GM13977 (cell line): ENCODE measurements at regions not wholly inside any gene's neighbourhood (a gene's known extent, or its start where the extent isn't known, plus 50 kb on each side); places are given as distances from the start of the nearest gene placed in this dataset.

Experiments
- DNase-seq: peaks from one replicate; pipeline ENCODE4 v3.0.0; 2012; ENCODE audit warnings: low spot score
- CTCF ChIP-seq: IDR thresholded peaks from 2 replicates; pipeline ENCODE4 v1.5.1; 2012; ENCODE audit warnings: mild to moderate bottlenecking, control low read depth; ENCODE audit not compliant: insufficient read depth; ENCODE audit errors: extremely low read depth, missing control alignments
- in situ Hi-C: fragments of 300-500 bp; cut with MboI; formaldehyde crosslinking; loops from one replicate; pipeline ENCODE4 v1.12.0; 2022; ENCODE audit warnings: low sequenced_read_pairs, low pct_unique_long_range_greater_than_20kb, mixed read lengths, inconsistent platforms; ENCODE audit not compliant: unreplicated experiment

DNA sequence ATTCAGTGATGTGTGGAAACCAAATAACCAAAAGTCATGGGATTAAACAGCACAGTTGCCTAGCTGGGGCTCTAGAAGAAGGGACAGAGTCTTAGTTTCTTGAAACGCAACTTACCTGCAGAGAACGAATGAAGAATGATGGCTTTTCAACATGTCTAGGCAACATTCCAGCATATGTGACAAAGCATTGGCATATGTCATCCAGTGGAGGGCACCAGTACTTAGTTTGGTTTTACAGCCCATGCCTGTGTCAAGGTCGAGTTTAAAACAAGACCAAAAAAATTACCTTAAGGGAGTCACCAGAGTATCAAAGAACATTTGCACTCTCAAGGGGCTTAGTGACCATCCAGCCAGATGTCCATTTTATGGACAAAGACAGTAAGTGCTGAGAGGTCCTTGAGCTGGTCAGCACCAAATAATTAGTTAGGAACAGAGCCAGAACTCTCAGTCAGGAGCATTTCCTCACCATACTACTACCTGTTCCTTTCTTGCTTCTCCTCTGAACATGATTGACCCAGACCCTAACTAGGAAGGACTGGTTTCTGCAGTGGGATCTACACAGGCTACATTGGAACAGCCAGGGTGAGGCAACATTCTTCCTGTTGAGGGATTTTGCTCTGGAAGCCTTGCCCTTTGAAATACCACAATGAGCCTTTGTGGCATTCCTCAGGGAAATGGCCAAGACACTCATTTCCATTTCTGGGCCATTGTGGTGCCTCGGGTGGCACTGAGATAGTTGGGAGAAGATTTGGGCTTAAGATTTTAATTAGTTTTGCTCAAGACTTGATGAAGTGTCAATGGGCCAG lies 75.4 kb upstream of the ANKH start:
- peak; percentile 30 for TF ChIP-seq CTCF
- in situ Hi-C loops: no loop called here
- DNase-seq: peak; percentile 25

- TF ChIP-seq CTCF: no peak
- in situ Hi-C loops: no loop called here
- DNase-seq: no peak
These were observed 73.9 kb upstream of the ANKH start for GRCh38 chr5:14945450-14945849.

- in situ Hi-C loops: no loop called here
- no peak for TF ChIP-seq CTCF
- no peak for DNase-seq
These were observed 73.4 kb upstream of the ANKH start for GRCh38 chr5:14944996-14945395.

DNA sequence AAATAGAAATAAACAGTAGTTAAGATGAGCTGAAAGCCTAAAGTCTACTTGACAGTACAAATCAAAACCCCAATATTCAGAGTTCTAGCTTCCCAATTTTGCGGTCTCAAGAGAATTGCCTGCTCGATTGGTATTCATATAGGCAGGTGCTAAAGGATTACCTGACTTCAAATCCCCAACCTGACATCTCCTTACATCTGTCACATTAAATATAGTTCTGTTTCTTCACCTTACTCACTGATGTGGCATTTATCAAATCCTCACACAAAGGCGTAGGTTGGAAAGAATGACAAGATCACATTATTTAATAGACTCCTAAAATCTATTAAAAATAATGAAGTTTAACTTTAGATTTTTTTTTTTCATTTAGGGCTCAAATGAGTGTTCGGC lies 72.8 kb upstream of the ANKH start:
- in situ Hi-C loops: no loop called here
- no peak for TF ChIP-seq CTCF
- no peak for DNase-seq

GRCh38 chr5:14942212-14942611 lies 70.6 kb upstream of the ANKH start:
- DNase-seq: no peak
- in situ Hi-C loops: no loop called here
- TF ChIP-seq CTCF: no peak

DNA sequence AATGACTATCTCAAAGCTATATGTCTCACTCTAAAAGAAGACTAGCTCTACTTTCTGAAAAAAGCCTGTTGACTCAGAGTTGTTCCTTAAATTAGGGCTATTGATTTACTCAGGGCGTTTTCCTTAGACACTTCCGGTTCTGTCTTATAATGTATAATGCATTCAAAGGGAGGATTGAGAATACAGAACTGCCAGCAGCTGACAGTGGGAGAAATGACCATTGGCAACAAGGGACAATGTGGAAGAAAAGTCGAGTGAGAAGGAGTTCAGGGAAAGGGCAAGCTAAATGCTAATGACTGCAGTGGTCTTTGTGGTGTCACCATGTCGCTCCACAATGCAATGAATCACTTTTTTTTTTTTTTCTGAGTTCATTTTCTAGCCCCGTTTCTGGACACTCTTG lies 65.7 kb upstream of the ANKH start:
- in situ Hi-C loops: no loop called here
- no peak for TF ChIP-seq CTCF
- DNase-seq: no peak
